ENCODE measurements at regions not wholly inside any gene's neighbourhood (a gene's known extent, or its start where the extent isn't known, plus 50 kb on each side); places are given as distances from the start of the nearest gene placed in this dataset.

DNA sequence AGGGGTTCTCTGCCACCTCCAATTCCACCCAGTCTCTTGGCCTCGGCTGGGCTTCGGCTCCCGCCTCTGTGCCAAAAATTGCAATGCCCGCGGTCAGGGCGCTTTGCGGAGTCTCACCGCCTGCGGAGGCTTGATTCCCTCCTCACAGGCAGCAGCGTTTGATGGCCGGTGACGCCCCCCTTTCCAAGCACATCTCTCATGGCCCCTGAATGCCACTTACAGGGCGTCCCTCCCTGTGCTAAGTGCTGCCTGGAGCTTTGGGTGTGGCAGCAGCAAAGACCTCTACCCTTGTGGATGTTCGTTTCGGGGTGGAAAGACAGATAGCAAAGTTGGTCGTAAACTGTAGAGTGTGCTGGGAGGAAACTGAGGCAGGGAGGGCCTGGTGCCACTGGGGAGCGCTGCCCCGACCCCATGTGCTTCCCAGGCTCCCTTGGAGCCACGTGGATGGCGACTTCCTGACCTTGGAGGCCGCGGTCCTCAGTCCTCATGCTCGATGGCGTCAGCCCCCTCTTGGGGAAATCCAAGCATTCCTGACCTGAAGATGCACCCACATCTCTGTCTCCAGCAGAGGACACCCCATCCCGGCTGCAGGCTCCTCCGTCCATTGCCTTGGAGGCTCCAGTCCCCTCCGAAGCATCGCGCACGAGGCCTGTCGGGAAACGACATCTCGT lies 249.2 kb upstream of the IRX4 start:
- Histone ChIP-seq H3K27me3 (ENCODE audit: control insufficient read depth, insufficient read depth, low read length) (peaks cover 5% of the 10 kb centered on the region), H3K27ac (ENCODE audit: low read length) (no peak overlapping the region), H3K36me3 (ENCODE audit: control insufficient read depth, insufficient read depth, low read length) (no peaks in the 10 kb centered on the region), H3K9me3 (replicated peaks; ENCODE audit: control insufficient read depth, low read depth, low read length) (no peaks in the 10 kb centered on the region), H3K4me1 (ENCODE audit: control insufficient read depth, insufficient read depth, low read length) (peaks cover 17% of the 10 kb centered on the region), H3K4me3 (ENCODE audit: low read length) (no peak overlapping the region)
- no peak for DNase-seq
- 88% methylated on average over 31 of the region's 33 CpGs for WGBS (ENCODE audit: insufficient coverage)

DNA sequence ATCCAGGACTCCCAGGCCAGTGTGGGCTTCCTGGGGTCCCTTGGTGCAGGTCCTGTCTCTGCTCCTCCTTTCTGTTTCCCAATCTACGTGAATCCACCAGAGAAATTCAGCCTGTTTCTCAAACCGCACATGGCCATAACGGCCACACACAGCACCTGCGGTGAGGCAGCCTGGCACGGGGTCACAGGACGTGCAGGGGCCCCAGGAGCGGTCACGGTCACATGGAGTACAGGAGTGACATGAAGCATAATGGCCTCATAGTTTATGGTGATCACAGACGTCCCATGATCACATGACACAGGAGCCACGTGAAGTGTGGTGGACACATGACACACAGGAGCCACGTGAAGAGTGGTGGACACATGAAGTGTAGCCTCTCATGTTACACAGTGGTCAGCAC lies 248.5 kb upstream of the IRX4 start:
- peaks cover 5% of the 10 kb centered on the region for H3K27me3 ChIP-seq (ENCODE audit: control insufficient read depth, insufficient read depth, low read length)
- no peak overlapping the region for H3K4me3 ChIP-seq (ENCODE audit: low read length)
- DNase-seq: no peak
- 92% methylated on average over 10 of the region's 11 CpGs for WGBS (ENCODE audit: insufficient coverage)
- H3K36me3 ChIP-seq (ENCODE audit: control insufficient read depth, insufficient read depth, low read length): no peaks in the 10 kb centered on the region
- H3K9me3 ChIP-seq (replicated peaks; ENCODE audit: control insufficient read depth, low read depth, low read length): no peaks in the 10 kb centered on the region
- H3K4me1 ChIP-seq (ENCODE audit: control insufficient read depth, insufficient read depth, low read length): peaks cover 17% of the 10 kb centered on the region
- H3K27ac ChIP-seq (ENCODE audit: low read length): no peak overlapping the region

DNA sequence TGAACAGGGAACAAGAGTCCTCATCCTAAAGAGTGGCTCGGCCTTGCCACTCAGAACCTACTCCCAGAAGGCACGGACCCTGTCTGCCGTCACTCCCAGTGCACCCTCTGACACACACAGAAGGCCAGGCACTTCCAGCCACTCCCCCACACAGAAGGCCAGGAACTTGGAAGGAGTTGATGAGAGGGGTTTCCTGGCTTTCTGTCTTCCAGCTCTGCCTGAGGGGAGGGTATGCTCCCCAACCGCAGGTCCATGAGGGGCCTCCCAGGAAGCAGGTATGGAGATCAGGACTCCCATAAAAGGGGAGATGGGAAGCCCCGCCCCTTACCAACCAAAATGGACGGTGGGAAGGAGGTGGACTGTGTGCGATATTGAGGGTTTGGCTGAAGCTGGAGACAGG lies 247.6 kb upstream of the IRX4 start:
- Histone ChIP-seq H3K4me3 (ENCODE audit: low read length) (no peak overlapping the region), H3K4me1 (ENCODE audit: control insufficient read depth, insufficient read depth, low read length) (peaks cover 15% of the 10 kb centered on the region), H3K9me3 (replicated peaks; ENCODE audit: control insufficient read depth, low read depth, low read length) (no peaks in the 10 kb centered on the region), H3K27me3 (ENCODE audit: control insufficient read depth, insufficient read depth, low read length) (peaks cover 5% of the 10 kb centered on the region), H3K36me3 (ENCODE audit: control insufficient read depth, insufficient read depth, low read length) (no peaks in the 10 kb centered on the region), H3K27ac (ENCODE audit: low read length) (no peak overlapping the region)
- no peak for DNase-seq
- WGBS (ENCODE audit: insufficient coverage): 80% methylated on average over 1 of the region's 7 CpGs

DNA sequence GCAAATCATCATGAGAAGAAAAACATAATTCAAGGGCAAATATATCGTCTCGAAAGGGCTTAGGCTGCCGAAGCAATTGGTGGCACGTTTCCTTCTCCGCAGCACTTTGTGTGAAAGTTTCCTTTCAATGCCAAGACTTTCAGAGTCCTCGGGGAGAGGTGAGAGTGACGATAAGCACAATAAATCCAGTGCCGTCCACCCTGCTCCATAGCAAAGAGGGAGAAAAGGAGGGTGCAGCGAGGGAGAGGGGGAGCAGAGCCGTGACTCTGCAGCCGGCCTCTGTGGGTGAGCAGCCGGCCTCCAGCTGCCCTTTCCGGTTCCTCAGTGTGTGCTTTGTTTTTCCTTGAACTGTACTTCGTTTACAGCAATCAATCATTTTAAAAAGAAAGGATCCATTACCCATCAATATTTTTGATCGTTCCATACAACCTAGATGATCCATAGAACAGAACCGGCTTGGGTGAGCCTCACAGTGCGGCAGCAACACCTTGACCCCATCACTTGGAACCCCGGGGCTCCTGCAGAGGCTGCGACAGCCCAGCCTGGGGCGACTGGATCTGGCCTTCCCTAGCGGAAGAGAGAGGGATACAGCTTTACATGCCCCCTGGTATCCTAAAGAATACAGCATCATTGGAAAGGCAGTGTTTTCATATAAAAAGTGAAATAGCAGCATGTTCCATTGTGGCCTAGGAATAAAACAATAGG lies 247.0 kb upstream of the IRX4 start:
- Histone ChIP-seq H3K4me3 (ENCODE audit: low read length) (no peak overlapping the region), H3K27me3 (ENCODE audit: control insufficient read depth, insufficient read depth, low read length) (peaks cover 5% of the 10 kb centered on the region), H3K27ac (ENCODE audit: low read length) (no peak overlapping the region), H3K9me3 (replicated peaks; ENCODE audit: control insufficient read depth, low read depth, low read length) (no peaks in the 10 kb centered on the region), H3K36me3 (ENCODE audit: control insufficient read depth, insufficient read depth, low read length) (no peaks in the 10 kb centered on the region), H3K4me1 (ENCODE audit: control insufficient read depth, insufficient read depth, low read length) (peaks cover 11% of the 10 kb centered on the region)
- peak; percentile 12 for DNase-seq
- WGBS (ENCODE audit: insufficient coverage): 27% methylated on average over 12 of the region's 21 CpGs

DNA sequence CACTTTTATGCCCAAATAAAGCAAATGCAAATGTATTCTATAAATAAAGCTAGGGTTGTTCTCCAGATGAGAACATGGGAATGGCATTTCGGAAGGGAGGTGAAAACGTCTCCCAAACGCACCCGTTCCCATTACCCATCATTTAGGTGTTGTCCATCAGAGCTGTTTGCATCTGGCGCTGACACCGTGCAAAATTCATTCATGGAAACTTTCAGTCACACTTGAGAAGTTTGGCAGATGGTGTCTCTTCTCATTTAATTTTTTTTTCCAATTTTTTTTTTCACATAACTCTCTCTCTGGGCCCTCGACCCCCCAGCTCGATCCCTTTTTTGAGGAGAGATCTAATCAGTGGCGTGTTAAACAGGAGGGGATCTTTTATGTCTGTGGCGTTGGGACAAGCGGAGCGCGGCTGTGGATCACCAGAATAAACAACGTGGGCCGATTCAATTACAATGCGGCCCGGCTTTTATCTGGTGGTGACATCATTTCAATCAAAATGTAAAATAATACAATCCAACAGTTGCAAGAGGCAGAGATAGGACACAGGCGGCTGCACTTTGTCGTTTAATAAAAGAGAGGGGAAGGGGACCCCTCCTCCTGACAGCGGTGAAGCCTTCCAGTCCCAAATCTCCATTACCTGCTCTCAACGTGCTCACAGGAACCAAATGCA lies 246.1 kb upstream of the IRX4 start:
- Histone ChIP-seq H3K36me3 (ENCODE audit: control insufficient read depth, insufficient read depth, low read length) (no peaks in the 10 kb centered on the region), H3K4me1 (ENCODE audit: control insufficient read depth, insufficient read depth, low read length) (peaks cover 11% of the 10 kb centered on the region), H3K27ac (ENCODE audit: low read length) (no peak overlapping the region), H3K27me3 (ENCODE audit: control insufficient read depth, insufficient read depth, low read length) (peaks cover 5% of the 10 kb centered on the region), H3K9me3 (replicated peaks; ENCODE audit: control insufficient read depth, low read depth, low read length) (no peaks in the 10 kb centered on the region), H3K4me3 (ENCODE audit: low read length) (no peak overlapping the region)
- DNase-seq: peak; percentile 50
- 40% methylated on average over 1 of the region's 21 CpGs for WGBS (ENCODE audit: insufficient coverage)

DNA sequence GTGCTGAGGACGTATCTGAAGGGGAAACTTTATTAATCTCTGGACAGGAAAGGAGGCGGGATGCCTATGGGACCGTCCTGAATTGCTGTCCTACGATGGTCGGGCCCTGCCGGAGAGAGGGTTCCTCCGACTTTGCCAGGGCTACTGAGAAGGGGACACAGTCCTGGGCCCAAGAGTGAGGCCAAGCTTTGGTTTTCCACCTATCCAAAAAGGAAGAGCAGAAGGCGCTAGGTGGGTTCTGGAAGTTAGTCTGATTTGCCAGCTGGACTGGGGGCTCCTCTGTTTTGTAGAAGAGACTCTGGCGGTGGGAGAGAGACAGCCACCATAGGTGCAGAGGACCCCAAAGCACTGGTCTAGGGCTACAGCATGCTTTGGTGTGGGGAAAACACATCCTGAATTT lies 243.8 kb upstream of the IRX4 start:
- Histone ChIP-seq H3K9me3 (replicated peaks; ENCODE audit: control insufficient read depth, low read depth, low read length) (no peaks in the 10 kb centered on the region), H3K4me1 (ENCODE audit: control insufficient read depth, insufficient read depth, low read length) (peaks cover 11% of the 10 kb centered on the region), H3K27me3 (ENCODE audit: control insufficient read depth, insufficient read depth, low read length) (peaks cover 5% of the 10 kb centered on the region), H3K27ac (ENCODE audit: low read length) (no peak overlapping the region), H3K4me3 (ENCODE audit: low read length) (no peak overlapping the region), H3K36me3 (ENCODE audit: control insufficient read depth, insufficient read depth, low read length) (no peaks in the 10 kb centered on the region)
- no peak for DNase-seq
- 76% methylated on average over 6 of the region's 9 CpGs for WGBS (ENCODE audit: insufficient coverage)

DNA sequence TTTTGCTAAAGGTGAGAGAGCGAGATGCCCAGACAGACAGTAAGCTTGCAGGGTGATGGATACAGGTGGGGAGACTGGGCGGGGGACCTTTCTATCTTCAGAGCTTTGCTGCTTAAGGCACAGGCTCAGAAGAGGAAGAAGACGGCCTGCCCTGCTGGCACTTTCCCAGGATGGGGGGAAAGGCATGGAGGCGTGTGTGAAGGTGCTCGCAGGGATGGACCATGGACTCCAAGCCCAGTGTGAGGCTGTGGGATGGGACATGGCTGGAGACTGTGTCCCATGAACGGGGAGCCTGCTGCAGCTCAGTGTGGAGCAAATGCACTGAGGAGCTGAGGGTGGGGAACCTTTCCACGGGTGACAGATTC lies 243.2 kb upstream of the IRX4 start:
- peaks cover 11% of the 10 kb centered on the region for H3K4me1 ChIP-seq (ENCODE audit: control insufficient read depth, insufficient read depth, low read length)
- DNase-seq: no peak
- H3K27ac ChIP-seq (ENCODE audit: low read length): no peak overlapping the region
- peaks cover 5% of the 10 kb centered on the region for H3K27me3 ChIP-seq (ENCODE audit: control insufficient read depth, insufficient read depth, low read length)
- H3K4me3 ChIP-seq (ENCODE audit: low read length): no peak overlapping the region
- WGBS (ENCODE audit: insufficient coverage): 80% methylated on average over 6 of the region's 7 CpGs
- no peaks in the 10 kb centered on the region for H3K36me3 ChIP-seq (ENCODE audit: control insufficient read depth, insufficient read depth, low read length)
- no peaks in the 10 kb centered on the region for H3K9me3 ChIP-seq (replicated peaks; ENCODE audit: control insufficient read depth, low read depth, low read length)

DNA sequence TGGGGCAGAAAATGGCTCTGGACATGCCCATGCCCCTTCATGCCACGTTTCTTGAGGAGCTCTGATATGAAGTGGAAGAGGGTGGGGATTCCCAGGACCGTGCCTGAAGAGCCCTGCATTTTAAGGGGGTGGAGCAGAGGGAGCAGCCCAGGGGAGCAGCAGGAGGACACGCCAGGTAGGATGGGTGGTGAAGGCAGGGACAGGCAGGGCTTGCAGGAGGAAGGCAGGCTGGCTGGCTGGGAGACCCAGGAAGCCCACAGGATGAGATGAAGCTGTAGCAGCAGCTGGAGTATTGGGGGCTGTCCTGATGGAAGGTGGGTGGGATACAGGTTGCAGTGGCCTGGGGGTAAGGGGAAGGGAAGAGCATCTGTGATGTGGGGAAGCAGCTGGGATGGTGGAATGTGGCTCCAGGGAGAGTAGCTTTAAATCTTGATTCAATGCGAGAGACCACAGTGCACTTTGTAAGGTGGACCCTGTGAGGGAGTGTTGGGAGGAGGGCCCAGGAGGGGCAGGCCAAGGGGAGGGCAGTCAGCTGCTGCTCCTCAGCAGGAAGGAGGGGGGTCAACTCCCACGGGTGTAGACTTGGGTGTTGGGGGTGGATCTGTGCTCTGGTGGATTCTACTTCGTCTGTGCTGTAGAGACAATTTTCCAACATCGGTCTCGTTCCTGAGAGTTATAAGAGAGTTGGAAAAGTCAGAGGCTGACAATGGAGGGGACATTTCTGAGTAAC lies 242.6 kb upstream of the IRX4 start:
- 41% methylated on average over 7 of the region's 8 CpGs for WGBS (ENCODE audit: insufficient coverage)
- Histone ChIP-seq H3K4me3 (ENCODE audit: low read length) (no peak overlapping the region), H3K27me3 (ENCODE audit: control insufficient read depth, insufficient read depth, low read length) (peaks cover 5% of the 10 kb centered on the region), H3K36me3 (ENCODE audit: control insufficient read depth, insufficient read depth, low read length) (no peaks in the 10 kb centered on the region), H3K27ac (ENCODE audit: low read length) (no peak overlapping the region), H3K9me3 (replicated peaks; ENCODE audit: control insufficient read depth, low read depth, low read length) (no peaks in the 10 kb centered on the region), H3K4me1 (ENCODE audit: control insufficient read depth, insufficient read depth, low read length) (peaks cover 11% of the 10 kb centered on the region)
- no peak for DNase-seq

DNA sequence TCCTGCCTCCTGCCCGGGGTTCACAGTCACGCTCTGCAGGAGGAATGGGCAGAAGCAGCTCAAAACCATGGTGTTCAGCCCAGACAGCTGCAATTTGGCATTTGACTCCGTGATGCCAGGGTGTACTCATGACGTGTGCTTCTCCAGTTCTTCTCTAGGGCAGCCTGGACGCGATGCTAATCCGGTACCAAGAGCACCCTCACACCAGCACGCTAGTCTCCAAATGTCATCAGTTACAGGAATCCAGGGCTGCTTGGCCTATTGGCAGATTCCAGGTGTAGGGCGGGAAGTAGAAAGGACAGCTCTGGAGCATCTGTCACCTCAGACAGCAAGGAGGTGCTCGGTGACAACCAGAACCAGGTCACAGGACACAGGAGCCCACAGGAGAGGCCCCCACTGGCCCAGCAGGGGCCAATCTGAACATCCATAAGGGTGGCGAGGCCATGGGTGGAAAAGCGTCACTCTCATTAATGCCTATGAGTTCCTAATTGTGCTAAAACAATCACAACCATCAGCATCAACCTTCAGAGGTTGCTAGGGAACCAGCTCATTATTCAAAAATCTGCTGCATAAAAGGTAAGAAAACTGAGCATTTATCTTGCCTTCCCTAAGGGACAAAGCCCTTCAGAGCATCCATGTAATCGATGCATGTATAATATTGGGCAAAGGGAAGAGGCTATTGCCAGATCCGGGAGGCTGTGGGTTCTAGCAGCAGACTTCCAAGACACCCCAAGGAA lies 241.9 kb upstream of the IRX4 start:
- H3K9me3 ChIP-seq (replicated peaks; ENCODE audit: control insufficient read depth, low read depth, low read length): no peaks in the 10 kb centered on the region
- H3K27me3 ChIP-seq (ENCODE audit: control insufficient read depth, insufficient read depth, low read length): peaks cover 5% of the 10 kb centered on the region
- H3K4me3 ChIP-seq (ENCODE audit: low read length): no peak overlapping the region
- H3K27ac ChIP-seq (ENCODE audit: low read length): no peak overlapping the region
- peaks cover 9% of the 10 kb centered on the region for H3K4me1 ChIP-seq (ENCODE audit: control insufficient read depth, insufficient read depth, low read length)
- 67% methylated on average over 9 of the region's 14 CpGs for whole genome bisulfite sequencing (ENCODE audit: insufficient coverage)
- DNase-seq: peak; percentile 24
- no peaks in the 10 kb centered on the region for H3K36me3 ChIP-seq (ENCODE audit: control insufficient read depth, insufficient read depth, low read length)
